NT2/D1 (cell line): ENCODE measurements at regions not wholly inside any gene's neighbourhood (a gene's known extent, or its start where the extent isn't known, plus 50 kb on each side); places are given as distances from the start of the nearest gene placed in this dataset.

Experiments
- SUZ12 ChIP-seq: IDR thresholded peaks from 2 replicates; pipeline ENCODE4 v1.6.1; 2011; ENCODE audit not compliant: insufficient read length, insufficient read depth; ENCODE audit errors: extremely low read depth
- YY1 ChIP-seq: IDR thresholded peaks from 2 replicates; pipeline ENCODE4 v1.6.1; 2011; ENCODE audit not compliant: insufficient read length, insufficient read depth

GRCh38 chr4:26023203-26023972 lies 109.4 kb downstream of the SMIM20 start:
- TF ChIP-seq SUZ12 (no peak), YY1 (no peak)
